ENCODE measurements at regions not wholly inside any gene's neighbourhood (a gene's known extent, or its start where the extent isn't known, plus 50 kb on each side); places are given as distances from the start of the nearest gene placed in this dataset.

- DNase-seq (ENCODE audit: extremely low read depth in 1 of 11, low read depth in 9 of 11, low spot score in 4 of 11) = no peak
Observed at GRCh38 chr14:94963051-94963450, 193.1 kb upstream of the GSC start.

GRCh38 chr14:94962166-94962575 is 192.3 kb upstream of the GSC start:
- no peak for DNase-seq (ENCODE audit: extremely low read depth in 1 of 11, low read depth in 9 of 11, low spot score in 4 of 11)

- DNase-seq (ENCODE audit: extremely low read depth in 1 of 11, low read depth in 9 of 11, low spot score in 4 of 11) = no peak
Observed at GRCh38 chr14:94961386-94962165, 191.7 kb upstream of the GSC start.

GRCh38 chr14:94960285-94961001 is 190.5 kb upstream of the GSC start:
- DNase-seq (ENCODE audit: extremely low read depth in 1 of 11, low read depth in 9 of 11, low spot score in 4 of 11) = peak in 4 of 11 donors; percentile 6 to 27 (median 18)

GRCh38 chr14:94953541-94954260 is 183.8 kb upstream of the GSC start:
- DNase-seq (ENCODE audit: extremely low read depth in 1 of 11, low read depth in 9 of 11, low spot score in 4 of 11) = no peak

- no peak for DNase-seq (ENCODE audit: extremely low read depth in 1 of 11, low read depth in 9 of 11, low spot score in 4 of 11)
Observed at GRCh38 chr14:94952097-94952496, 182.2 kb upstream of the GSC start.

- no peak for DNase-seq (ENCODE audit: extremely low read depth in 1 of 11, low read depth in 9 of 11, low spot score in 4 of 11)
Observed at GRCh38 chr14:94946244-94946643, 176.3 kb upstream of the GSC start.

GRCh38 chr14:94945615-94946014 is 175.7 kb upstream of the GSC start:
- DNase-seq (ENCODE audit: extremely low read depth in 1 of 11, low read depth in 9 of 11, low spot score in 4 of 11) = no peak

- no peak for DNase-seq (ENCODE audit: extremely low read depth in 1 of 11, low read depth in 9 of 11, low spot score in 4 of 11)
Observed at GRCh38 chr14:94944636-94945258, 174.8 kb upstream of the GSC start.

GRCh38 chr14:94942601-94943000 is 172.7 kb upstream of the GSC start:
- no peak for DNase-seq (ENCODE audit: extremely low read depth in 1 of 11, low read depth in 9 of 11, low spot score in 4 of 11)

GRCh38 chr14:94941311-94941710 is 171.4 kb upstream of the GSC start:
- no peak for DNase-seq (ENCODE audit: extremely low read depth in 1 of 11, low read depth in 9 of 11, low spot score in 4 of 11)

- no peak for DNase-seq (ENCODE audit: extremely low read depth in 1 of 11, low read depth in 9 of 11, low spot score in 4 of 11)
Observed at GRCh38 chr14:94940263-94940993, 170.5 kb upstream of the GSC start.

- DNase-seq (ENCODE audit: extremely low read depth in 1 of 11, low read depth in 9 of 11, low spot score in 4 of 11) = no peak
Observed at GRCh38 chr14:94938016-94938415, 168.1 kb upstream of the GSC start.

- peak in 5 of 11 donors; percentile 7 to 40 (median 25) for DNase-seq (ENCODE audit: extremely low read depth in 1 of 11, low read depth in 9 of 11, low spot score in 4 of 11)
Observed at GRCh38 chr14:94936901-94937685, 167.2 kb upstream of the GSC start.

GRCh38 chr14:94936401-94936892 is 166.5 kb upstream of the GSC start:
- peak in 10 of 11 donors; percentile 44 to 71 (median 60) for DNase-seq (ENCODE audit: extremely low read depth in 1 of 11, low read depth in 9 of 11, low spot score in 4 of 11)

- DNase-seq (ENCODE audit: extremely low read depth in 1 of 11, low read depth in 9 of 11, low spot score in 4 of 11) = no peak
Observed at GRCh38 chr14:94935706-94936300, 165.9 kb upstream of the GSC start.

GRCh38 chr14:94934276-94934810 is 164.4 kb upstream of the GSC start:
- DNase-seq (ENCODE audit: extremely low read depth in 1 of 11, low read depth in 9 of 11, low spot score in 4 of 11) = no peak
